HepG2 (cell line): ENCODE measurements at regions not wholly inside any gene's neighbourhood (a gene's known extent, or its start where the extent isn't known, plus 50 kb on each side); places are given as distances from the start of the nearest gene placed in this dataset.

ENCODE experiments used
- ATAC-seq: fragments of 200-7000 bp; cut with Tn5 transposase; 3 replicates; pipeline ENCODE4 v1.9.1; 2020; ENCODE audit warnings: mild to moderate bottlenecking, moderate library complexity
- BruUV-seq: library from RNA; stranded (reverse); fragments of 400-500 nt; replicated peaks from 2 replicates; lab custom pipeline; 2021; lab: Mats Ljungman, UMichigan
- CTCF ChIA-PET: fragments of 300-600 bp; formaldehyde crosslinking; extraction: SDS; loops from one replicate; lab custom pipeline; 2021; ENCODE audit warnings: low total read pairs, inconsistent platforms, low intra/inter-chr PET ratio; lab: Yijun Ruan, JAX
- POLR2A ChIA-PET: fragments of 350-600 bp; sonication (Branson Sonifier 250); formaldehyde crosslinking; loops from one replicate; lab custom pipeline; 2020; ENCODE audit warnings: antibody characterized with exemption, inconsistent platforms; lab: Yijun Ruan, JAX
- DNase-seq: peaks from one replicate; pipeline ENCODE4 v3.0.0-alpha.2; 2015; ENCODE audit warnings: low spot score
- FAIRE-seq: peaks from 3 replicates; lab custom pipeline; 2011; peaks lifted over from hg19 to GRCh38; lab: Jason Lieb, UNC
- H2AFZ ChIP-seq: one replicate; pipeline ENCODE4 v1.6.1; 2011; ENCODE audit warnings: low read length, inconsistent platforms
- H3K27ac ChIP-seq: fragments of 300-600 bp; 3 replicates; pipeline ENCODE4 v1.8.0; 2011; ENCODE audit warnings: mixed run types, mild to moderate bottlenecking, mixed read lengths, low read length, inconsistent platforms; ENCODE audit not compliant: insufficient read depth; ENCODE audit errors: extremely low read length
- H3K27me3 ChIP-seq, 2 experiments: fragments of 200-600 bp in 1 of 2; 2 replicates in 1 of 2; 3 replicates in 1 of 2; pipeline versions ENCODE4 v1.6.0 to v1.8.0; 2011; ENCODE audit warnings: low read length in 2 of 2, mild to moderate bottlenecking in 2 of 2, moderate library complexity in 2 of 2, inconsistent platforms in 1 of 2; ENCODE audit not compliant: insufficient read depth in 2 of 2, control insufficient read depth in 1 of 2
- H3K36me3 ChIP-seq, 2 experiments: fragments of 200-600 bp in 1 of 2; replicated peaks in 1 of 2; 2 replicates in 1 of 2; 3 replicates in 1 of 2; pipeline versions ENCODE4 v1.5.1 to v1.8.0; 2011; ENCODE audit warnings: low read length in 2 of 2, inconsistent platforms in 1 of 2; ENCODE audit not compliant: insufficient read depth in 2 of 2, control insufficient read depth in 1 of 2
- H3K4me1 ChIP-seq: 2 replicates; pipeline ENCODE4 v1.5.1; 2012; ENCODE audit warnings: low read length, inconsistent platforms; ENCODE audit not compliant: insufficient read depth
- H3K4me2 ChIP-seq: 2 replicates; pipeline ENCODE4 v1.6.0; 2011; ENCODE audit warnings: low read depth, low read length, inconsistent platforms
- H3K4me3 ChIP-seq, 3 experiments: fragments of 200-600 bp in 1 of 3; sonication (generic), shearing (Covaris generic) in 1 of 3; replicated peaks in 1 of 3; 2 replicates each; pipeline ENCODE4 v1.5.1; 2011 to 2016; ENCODE audit warnings: low read length in 3 of 3, inconsistent platforms in 2 of 3, low read depth in 2 of 3, mild to moderate bottlenecking in 2 of 3, control low read depth in 1 of 3, mixed read lengths in 1 of 3; ENCODE audit not compliant: insufficient read depth in 1 of 3
- H3K79me2 ChIP-seq: one replicate; pipeline ENCODE4 v1.6.1; 2011; ENCODE audit warnings: low read length, inconsistent platforms; ENCODE audit not compliant: insufficient read depth
- H3K9ac ChIP-seq: 2 replicates; pipeline ENCODE4 v1.6.0; 2011; ENCODE audit warnings: mild to moderate bottlenecking, low read depth, low read length, inconsistent platforms; ENCODE audit not compliant: insufficient read depth
- H3K9me3 ChIP-seq: 2 replicates; pipeline ENCODE4 v1.5.1; 2012; ENCODE audit warnings: mild to moderate bottlenecking, low read length
- H4K20me1 ChIP-seq: 2 replicates; pipeline ENCODE4 v1.6.0; 2011; ENCODE audit warnings: inconsistent platforms, mild to moderate bottlenecking, low read length, moderate library complexity; ENCODE audit not compliant: insufficient read depth
- FOSL1 ChIP-seq: sonication (generic); formaldehyde crosslinking; IDR thresholded peaks from 2 replicates; pipeline ENCODE4 v1.9.0; 2021; ENCODE audit warnings: missing genetic modification reagents, borderline replicate concordance
- FOXK2 ChIP-seq: fragments of 450-650 bp; IDR thresholded peaks from 2 replicates; pipeline ENCODE4 v1.6.1; 2016
- NR1H2 ChIP-seq: sonication (generic); formaldehyde crosslinking; IDR thresholded peaks from 2 replicates; pipeline ENCODE4 v1.8.1; 2022; ENCODE audit warnings: low read depth, missing genetic modification reagents, borderline replicate concordance
- POLR2A ChIP-seq, 2 experiments: IDR thresholded peaks; 2 replicates each; pipeline ENCODE4 v1.6.1; 2011; ENCODE audit warnings: low read depth in 2 of 2, low read length in 2 of 2, mild to moderate bottlenecking in 1 of 2, moderate library complexity in 1 of 2; ENCODE audit not compliant: insufficient read depth in 1 of 2
- RFX1 ChIP-seq: fragments of 450-650 bp; IDR thresholded peaks from 2 replicates; pipeline ENCODE4 v1.6.1; 2017
- SMAD9 ChIP-seq: sonication (generic); formaldehyde crosslinking; IDR thresholded peaks from 2 replicates; pipeline ENCODE4 v1.5.1; 2020; ENCODE audit warnings: mild to moderate bottlenecking, missing genetic modification reagents
- SMYD3 ChIP-seq: sonication (generic); formaldehyde crosslinking; IDR thresholded peaks from 2 replicates; pipeline ENCODE4 v1.8.1; 2023; ENCODE audit warnings: mild to moderate bottlenecking, missing genetic modification reagents
- SRY ChIP-seq: sonication (generic); formaldehyde crosslinking; IDR thresholded peaks from 2 replicates; pipeline ENCODE4 v1.8.0; 2022; ENCODE audit warnings: mild to moderate bottlenecking, missing genetic modification reagents
- ZFYVE20 ChIP-seq: sonication (generic); formaldehyde crosslinking; IDR thresholded peaks from 2 replicates; pipeline ENCODE4 v1.8.0; 2023; ENCODE audit warnings: low read depth, mild to moderate bottlenecking, moderate library complexity, missing genetic modification reagents, borderline replicate concordance
- ZMYM3 ChIP-seq: sonication (generic); formaldehyde crosslinking; IDR thresholded peaks from 2 replicates; pipeline ENCODE4 v1.5.1; 2020; ENCODE audit warnings: mild to moderate bottlenecking, missing genetic modification reagents
- ZNF24 ChIP-seq: fragments of 450-650 bp; IDR thresholded peaks from 2 replicates; pipeline ENCODE4 v1.6.1; 2017; ENCODE audit warnings: antibody characterized with exemption, mild to moderate bottlenecking
- ZNF44 ChIP-seq: sonication (generic); formaldehyde crosslinking; IDR thresholded peaks from 2 replicates; pipeline ENCODE4 v1.5.1; 2020; ENCODE audit warnings: mild to moderate bottlenecking, missing genetic modification reagents
- ZNF451 ChIP-seq: sonication (generic); formaldehyde crosslinking; IDR thresholded peaks from 2 replicates; pipeline ENCODE4 v1.5.0; 2020; ENCODE audit warnings: mild to moderate bottlenecking, missing genetic modification reagents
- WGBS: methylation state at CpG from one replicate; pipeline ENCODE4 v1.1.6; 2017; ENCODE audit warnings: low lambda C conversion rate; 5-methylcytosine and 5-hydroxymethylcytosine counted together
- in situ Hi-C: cut with HindIII; loops from 2 replicates; pipeline ENCODE4 v1.10.0; 2017; ENCODE audit warnings: low pct_unique_long_range_greater_than_20kb; ENCODE audit not compliant: extremely low pct_ligation_motif_present
- intact Hi-C: fragments of 100-400 bp; cut with micrococcal nuclease; formaldehyde crosslinking; loops from one replicate; pipeline ENCODE4 v1.10.0; 2022; ENCODE audit not compliant: unreplicated experiment
- TF ChIP-seq, protein P1 (sequence below): sonication (generic); formaldehyde crosslinking; IDR thresholded peaks from 2 replicates; pipeline ENCODE4 v1.4.0; 2020; ENCODE audit warnings: missing genetic modification reagents, mild to moderate bottlenecking, borderline replicate concordance
- TF ChIP-seq, protein P2 (sequence below): sonication (generic); formaldehyde crosslinking; IDR thresholded peaks from 2 replicates; pipeline ENCODE4 v1.5.1; 2020; ENCODE audit warnings: missing genetic modification reagents, mild to moderate bottlenecking, borderline replicate concordance
- TF ChIP-seq, protein P3 (sequence below): sonication (generic); formaldehyde crosslinking; IDR thresholded peaks from 2 replicates; pipeline ENCODE4 v1.5.0; 2020; ENCODE audit warnings: missing genetic modification reagents
- TF ChIP-seq, protein P4 (sequence below): sonication (generic); formaldehyde crosslinking; IDR thresholded peaks from 2 replicates; pipeline ENCODE4 v1.8.0; 2022; ENCODE audit warnings: missing genetic modification reagents, low read depth, mild to moderate bottlenecking, borderline replicate concordance

DNA sequence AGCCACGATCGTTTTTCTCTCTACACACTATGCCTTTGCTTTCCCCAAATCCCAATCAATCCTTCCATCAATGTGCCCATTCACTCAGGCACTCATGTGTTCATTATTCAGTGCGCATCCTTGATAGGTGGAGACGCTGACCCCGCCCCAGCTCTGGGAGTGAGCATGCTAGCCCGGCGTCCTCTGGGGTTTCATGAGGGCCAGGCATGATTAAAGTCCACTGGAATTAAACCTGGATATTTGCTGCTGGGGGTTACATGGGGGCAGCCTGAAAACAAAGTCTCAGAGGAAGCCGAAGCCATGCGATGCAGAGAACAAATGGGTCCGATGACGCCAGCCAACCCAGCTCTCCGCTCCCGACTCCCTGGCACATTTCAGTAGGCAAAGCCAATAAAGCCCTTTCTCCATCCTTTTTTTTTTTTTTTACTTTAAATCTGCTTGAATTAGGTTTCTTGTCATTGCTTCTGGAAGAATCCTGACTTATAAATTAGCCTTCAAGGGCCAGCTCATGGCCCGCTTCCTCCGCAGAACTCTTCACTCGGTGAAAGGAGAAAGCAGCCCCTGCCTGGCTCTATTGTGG lies 316.4 kb upstream of the ID2 start (continued):
- TF ChIP-seq, protein P1, sequence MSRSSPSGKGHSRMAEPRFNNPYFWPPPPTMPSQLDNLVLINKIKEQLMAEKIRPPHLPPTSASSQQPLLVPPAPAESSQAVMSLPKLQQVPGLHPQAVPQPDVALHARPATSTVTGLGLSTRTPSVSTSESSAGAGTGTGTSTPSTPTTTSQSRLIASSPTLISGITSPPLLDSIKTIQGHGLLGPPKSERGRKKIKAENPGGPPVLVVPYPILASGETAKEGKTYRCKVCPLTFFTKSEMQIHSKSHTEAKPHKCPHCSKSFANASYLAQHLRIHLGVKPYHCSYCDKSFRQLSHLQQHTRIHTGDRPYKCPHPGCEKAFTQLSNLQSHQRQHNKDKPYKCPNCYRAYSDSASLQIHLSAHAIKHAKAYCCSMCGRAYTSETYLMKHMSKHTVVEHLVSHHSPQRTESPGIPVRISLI (CRISPR knock-in tag), result no peak

DNA sequence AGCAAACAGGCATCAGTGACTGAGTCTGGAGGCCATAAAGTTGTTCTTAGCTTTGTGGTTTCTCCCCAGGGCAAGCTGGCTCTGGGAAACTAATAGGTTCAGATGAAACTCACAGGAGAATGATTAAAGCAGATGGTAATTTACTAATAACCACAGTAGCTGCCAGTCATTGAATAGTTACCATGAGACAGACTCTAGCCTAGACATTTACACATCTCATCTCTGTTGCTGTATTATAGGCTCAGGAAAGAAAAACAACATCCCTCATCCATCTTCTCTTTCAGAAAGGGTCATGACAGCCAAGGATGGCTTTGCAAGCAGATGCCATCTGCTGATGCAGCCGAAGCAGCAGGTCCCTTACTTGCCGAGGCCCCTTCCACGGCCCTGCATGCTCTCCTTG lies 314.0 kb upstream of the ID2 start:
- BruUV-seq, result no TSS peak
- TF ChIP-seq FOSL1, result no peak
- TF ChIP-seq SMAD9 (CRISPR knock-in tag), result no peak
- TF ChIP-seq SMYD3, result no peak
- no peak for TF ChIP-seq ZMYM3 (CRISPR knock-in tag)
- no peak for TF ChIP-seq ZNF24
- no peak for TF ChIP-seq ZNF451 (CRISPR knock-in tag)
- TF ChIP-seq RFX1, result no peak
- no peak for TF ChIP-seq SRY
- no peak for TF ChIP-seq POLR2A (IDR thresholded peaks at IDR 0.05; ENCODE audit: insufficient read depth in 1 of 2, low read depth in 2 of 2, low read length in 2 of 2)
- TF ChIP-seq ZFYVE20, result no peak
- no peak for TF ChIP-seq FOXK2
- TF ChIP-seq NR1H2, result no peak
- TF ChIP-seq, protein P2, sequence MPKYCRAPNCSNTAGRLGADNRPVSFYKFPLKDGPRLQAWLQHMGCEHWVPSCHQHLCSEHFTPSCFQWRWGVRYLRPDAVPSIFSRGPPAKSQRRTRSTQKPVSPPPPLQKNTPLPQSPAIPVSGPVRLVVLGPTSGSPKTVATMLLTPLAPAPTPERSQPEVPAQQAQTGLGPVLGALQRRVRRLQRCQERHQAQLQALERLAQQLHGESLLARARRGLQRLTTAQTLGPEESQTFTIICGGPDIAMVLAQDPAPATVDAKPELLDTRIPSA, result no peak
- TF ChIP-seq, protein P3, sequence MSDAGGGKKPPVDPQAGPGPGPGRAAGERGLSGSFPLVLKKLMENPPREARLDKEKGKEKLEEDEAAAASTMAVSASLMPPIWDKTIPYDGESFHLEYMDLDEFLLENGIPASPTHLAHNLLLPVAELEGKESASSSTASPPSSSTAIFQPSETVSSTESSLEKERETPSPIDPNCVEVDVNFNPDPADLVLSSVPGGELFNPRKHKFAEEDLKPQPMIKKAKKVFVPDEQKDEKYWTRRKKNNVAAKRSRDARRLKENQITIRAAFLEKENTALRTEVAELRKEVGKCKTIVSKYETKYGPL (CRISPR knock-in tag), result no peak
- TF ChIP-seq, protein P4, sequence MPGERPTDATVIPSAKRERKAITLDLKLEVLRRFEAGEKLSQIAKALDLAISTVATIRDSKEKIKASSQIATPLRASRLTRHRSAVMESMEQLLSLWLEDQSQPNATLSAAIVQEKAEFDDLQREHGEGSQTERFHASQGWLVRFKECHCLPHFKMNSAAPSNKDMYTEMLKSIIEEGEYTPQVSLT (CRISPR knock-in tag), result no peak
- no peak for TF ChIP-seq ZNF44 (CRISPR knock-in tag)

More for the DNA sequence above, 314.0 kb upstream of the ID2 start:
- Histone ChIP-seq H3K9ac (no peak overlapping the region), H4K20me1 (no peaks in the 10 kb centered on the region), H3K4me2 (no peak overlapping the region), H3K27me3 (peaks cover 0 to 9% of the 10 kb centered on the region in 2 experiments; a peak in 1 of 5 replicates), H3K4me1 (peaks cover 23% of the 10 kb centered on the region), H2AFZ (no peak overlapping the region), H3K27ac (no peak overlapping the region), H3K36me3 (no peaks in the 10 kb centered on the region), H3K4me3 (no peak overlapping the region), H3K9me3 (peaks cover 3% of the 10 kb centered on the region; the same call in 1 of the 2 replicates), H3K79me2 (no peaks in the 10 kb centered on the region)
- in situ Hi-C loops (no loop called here), intact Hi-C loops (loop anchor here (2.0 kb wide), 1 partner anchor 575 kb away; no protein-coding TSS in a partner anchor)
- FAIRE-seq (no peak), ATAC-seq (no peak), DNase-seq (no peak)
- POLR2A ChIA-PET, result no interaction called here
- CTCF ChIA-PET, result no interaction called here
- 26% methylated on average over 3 of the region's 3 CpGs for WGBS
